ENCODE measurements at regions not wholly inside any gene's neighbourhood (a gene's known extent, or its start where the extent isn't known, plus 50 kb on each side); places are given as distances from the start of the nearest gene placed in this dataset.

DNA sequence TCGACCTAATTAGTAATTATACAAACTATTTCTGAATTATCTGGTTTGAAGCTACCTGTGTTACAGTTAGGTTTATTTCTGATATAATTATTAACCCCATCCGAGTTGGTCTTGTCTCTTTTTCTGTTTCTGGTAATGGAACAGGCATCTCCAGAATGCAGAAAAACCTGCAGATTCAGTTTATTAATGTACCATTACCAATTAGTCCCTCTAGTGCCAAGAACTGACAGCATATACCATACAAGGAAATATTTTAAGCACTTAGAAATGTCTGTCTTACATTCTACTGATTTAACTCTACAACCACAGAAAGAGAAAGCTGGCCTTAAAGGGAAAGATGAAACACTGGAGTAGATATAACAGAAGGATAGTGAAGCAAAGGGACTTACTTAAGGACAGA is 570.6 kb downstream of the CENPC start:
- TF ChIP-seq, protein P1, sequence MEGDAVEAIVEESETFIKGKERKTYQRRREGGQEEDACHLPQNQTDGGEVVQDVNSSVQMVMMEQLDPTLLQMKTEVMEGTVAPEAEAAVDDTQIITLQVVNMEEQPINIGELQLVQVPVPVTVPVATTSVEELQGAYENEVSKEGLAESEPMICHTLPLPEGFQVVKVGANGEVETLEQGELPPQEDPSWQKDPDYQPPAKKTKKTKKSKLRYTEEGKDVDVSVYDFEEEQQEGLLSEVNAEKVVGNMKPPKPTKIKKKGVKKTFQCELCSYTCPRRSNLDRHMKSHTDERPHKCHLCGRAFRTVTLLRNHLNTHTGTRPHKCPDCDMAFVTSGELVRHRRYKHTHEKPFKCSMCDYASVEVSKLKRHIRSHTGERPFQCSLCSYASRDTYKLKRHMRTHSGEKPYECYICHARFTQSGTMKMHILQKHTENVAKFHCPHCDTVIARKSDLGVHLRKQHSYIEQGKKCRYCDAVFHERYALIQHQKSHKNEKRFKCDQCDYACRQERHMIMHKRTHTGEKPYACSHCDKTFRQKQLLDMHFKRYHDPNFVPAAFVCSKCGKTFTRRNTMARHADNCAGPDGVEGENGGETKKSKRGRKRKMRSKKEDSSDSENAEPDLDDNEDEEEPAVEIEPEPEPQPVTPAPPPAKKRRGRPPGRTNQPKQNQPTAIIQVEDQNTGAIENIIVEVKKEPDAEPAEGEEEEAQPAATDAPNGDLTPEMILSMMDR (IDR thresholded peaks at IDR 0.05), result no peak
- no peak for TF ChIP-seq POLR2A (IDR thresholded peaks at IDR 0.05)
